ENCODE measurements at regions not wholly inside any gene's neighbourhood (a gene's known extent, or its start where the extent isn't known, plus 50 kb on each side); places are given as distances from the start of the nearest gene placed in this dataset.
"Not testable (repeated sequence)": the region's sequence is repeated elsewhere in the genome, so short reads cannot be mapped to it uniquely, and the experiment has no call there.

DNA sequence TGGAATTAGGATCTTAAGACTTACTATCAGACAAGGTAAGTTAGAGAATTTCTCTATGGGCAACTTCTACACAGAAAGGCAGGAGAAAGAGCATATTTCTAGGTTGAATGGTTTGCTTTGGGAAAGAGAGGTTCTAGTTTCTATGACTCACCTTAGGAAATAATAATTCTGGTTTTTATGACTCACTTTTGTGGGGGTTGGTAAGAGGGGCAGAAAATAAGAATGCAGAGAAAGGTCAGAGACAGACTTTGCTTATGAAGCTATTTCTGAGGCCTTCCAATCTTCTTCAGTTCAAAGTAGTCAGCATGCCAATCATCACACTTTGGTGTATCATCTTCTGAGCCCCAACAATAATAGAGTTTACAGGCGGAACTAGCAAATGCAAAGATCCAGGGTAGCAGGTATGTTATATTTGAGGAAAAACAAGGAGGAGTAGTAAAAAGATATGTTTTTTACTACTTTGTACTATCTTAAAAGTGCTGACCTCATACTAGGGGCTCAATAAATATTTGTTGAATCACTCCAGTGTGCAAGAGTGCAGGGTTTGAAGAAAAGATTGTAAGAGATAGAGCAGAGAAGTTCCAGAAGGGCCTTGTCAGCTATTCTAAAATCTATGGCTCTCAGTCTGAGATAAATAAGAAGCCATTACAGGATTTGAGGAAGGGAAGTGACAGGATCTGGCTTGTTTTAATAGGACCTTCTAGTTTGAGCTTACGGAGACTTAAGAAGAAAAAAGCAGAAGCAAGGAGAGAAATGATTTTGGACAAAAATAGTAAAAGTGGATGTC is 56.7 kb upstream of the LRFN5 start:
- TF ChIP-seq, protein P1, sequence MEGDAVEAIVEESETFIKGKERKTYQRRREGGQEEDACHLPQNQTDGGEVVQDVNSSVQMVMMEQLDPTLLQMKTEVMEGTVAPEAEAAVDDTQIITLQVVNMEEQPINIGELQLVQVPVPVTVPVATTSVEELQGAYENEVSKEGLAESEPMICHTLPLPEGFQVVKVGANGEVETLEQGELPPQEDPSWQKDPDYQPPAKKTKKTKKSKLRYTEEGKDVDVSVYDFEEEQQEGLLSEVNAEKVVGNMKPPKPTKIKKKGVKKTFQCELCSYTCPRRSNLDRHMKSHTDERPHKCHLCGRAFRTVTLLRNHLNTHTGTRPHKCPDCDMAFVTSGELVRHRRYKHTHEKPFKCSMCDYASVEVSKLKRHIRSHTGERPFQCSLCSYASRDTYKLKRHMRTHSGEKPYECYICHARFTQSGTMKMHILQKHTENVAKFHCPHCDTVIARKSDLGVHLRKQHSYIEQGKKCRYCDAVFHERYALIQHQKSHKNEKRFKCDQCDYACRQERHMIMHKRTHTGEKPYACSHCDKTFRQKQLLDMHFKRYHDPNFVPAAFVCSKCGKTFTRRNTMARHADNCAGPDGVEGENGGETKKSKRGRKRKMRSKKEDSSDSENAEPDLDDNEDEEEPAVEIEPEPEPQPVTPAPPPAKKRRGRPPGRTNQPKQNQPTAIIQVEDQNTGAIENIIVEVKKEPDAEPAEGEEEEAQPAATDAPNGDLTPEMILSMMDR (IDR thresholded peaks at IDR 0.05; ENCODE audit: insufficient read depth, missing control alignments): no peak
- no peak for FAIRE-seq
- DNase-seq (ENCODE audit: insufficient read length, low spot score): no peak

DNA sequence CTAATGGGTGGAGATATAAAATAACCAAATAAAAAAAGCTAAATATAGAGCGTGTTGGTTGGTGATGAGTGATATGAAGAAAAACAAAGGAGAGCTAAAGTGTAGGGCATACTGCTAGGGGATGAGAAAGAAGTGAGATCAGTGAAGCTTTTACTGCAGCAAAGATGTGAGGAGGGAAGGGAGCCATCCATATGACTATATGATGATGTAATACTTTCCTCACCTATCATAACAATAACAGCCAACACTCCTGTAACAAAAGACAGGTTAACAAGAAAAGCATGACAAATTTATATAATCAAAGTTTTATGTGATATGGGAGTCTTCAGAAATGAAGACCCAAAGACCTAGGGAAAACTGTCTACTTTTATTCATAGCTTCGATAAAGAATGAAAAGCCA is 57.4 kb upstream of the LRFN5 start:
- DNase-seq (ENCODE audit: insufficient read length, low spot score) (no peak), FAIRE-seq (no peak)
- TF ChIP-seq, protein P1 (IDR thresholded peaks at IDR 0.05; ENCODE audit: insufficient read depth, missing control alignments): no peak

DNA sequence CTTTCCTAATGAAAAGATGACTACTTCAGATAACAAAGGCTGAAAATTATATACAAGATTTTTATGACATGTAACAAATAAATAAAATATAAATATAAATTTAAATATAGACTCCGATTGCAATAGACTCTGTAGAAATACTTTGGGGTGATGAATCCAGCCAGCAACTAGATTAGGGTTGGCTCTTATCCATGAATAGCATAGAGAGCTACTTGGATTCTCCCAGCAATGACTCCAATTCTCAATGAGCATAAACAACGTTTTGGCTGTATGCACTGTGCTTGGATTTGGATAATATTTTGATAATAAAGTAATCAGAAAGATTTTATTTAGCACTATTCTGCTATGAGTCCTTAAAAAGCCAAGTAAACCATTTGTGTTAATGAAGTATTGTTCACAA is 58.0 kb upstream of the LRFN5 start:
- TF ChIP-seq, protein P1 (IDR thresholded peaks at IDR 0.05; ENCODE audit: insufficient read depth, missing control alignments): no peak
- no peak for DNase-seq (ENCODE audit: insufficient read length, low spot score)
- FAIRE-seq: no peak

DNA sequence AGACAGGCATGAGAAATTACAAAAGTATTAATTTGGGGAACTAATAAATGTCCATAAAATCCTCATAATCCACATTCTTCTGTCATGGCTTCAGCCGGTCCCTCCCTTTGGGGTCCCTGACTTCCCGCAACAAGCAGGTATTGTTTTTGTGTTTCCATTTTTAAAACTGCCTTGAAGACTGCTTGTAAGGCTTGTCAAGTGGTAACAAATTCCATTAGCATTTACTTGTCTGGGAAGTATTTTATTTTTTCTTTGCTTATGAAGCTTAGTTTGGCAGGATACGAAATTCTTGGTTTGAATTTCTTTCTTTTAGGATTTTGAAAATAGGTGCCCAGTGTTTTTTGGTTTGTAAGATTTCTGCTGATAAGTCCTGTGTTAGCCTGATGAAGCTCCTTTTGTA is 65.3 kb upstream of the LRFN5 start:
- TF ChIP-seq, protein P1 (IDR thresholded peaks at IDR 0.05; ENCODE audit: insufficient read depth, missing control alignments): no peak
- no peak for DNase-seq (ENCODE audit: insufficient read length, low spot score)
- no peak for FAIRE-seq

DNA sequence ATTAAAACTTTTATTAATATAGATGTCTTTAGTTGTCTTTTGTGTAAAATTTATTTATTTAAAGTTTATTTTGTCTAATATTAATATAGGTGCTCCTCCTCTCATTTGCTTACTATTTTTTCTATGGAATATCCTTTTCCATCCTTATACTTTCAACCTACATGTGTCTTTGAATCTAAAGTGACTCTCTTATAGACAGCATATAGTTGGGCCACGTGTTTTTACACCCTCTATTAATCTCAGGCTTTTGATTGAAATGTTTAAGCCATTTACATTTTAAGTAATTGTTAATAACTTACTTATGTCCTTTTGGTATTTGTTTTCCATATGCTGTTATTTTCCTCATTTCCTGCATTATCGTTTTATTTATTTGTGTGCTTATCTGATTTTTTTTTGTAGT is 74.4 kb upstream of the LRFN5 start:
- DNase-seq (ENCODE audit: insufficient read length, low spot score): no peak
- TF ChIP-seq, protein P1 (IDR thresholded peaks at IDR 0.05; ENCODE audit: insufficient read depth, missing control alignments): no peak
- FAIRE-seq: no peak

DNA sequence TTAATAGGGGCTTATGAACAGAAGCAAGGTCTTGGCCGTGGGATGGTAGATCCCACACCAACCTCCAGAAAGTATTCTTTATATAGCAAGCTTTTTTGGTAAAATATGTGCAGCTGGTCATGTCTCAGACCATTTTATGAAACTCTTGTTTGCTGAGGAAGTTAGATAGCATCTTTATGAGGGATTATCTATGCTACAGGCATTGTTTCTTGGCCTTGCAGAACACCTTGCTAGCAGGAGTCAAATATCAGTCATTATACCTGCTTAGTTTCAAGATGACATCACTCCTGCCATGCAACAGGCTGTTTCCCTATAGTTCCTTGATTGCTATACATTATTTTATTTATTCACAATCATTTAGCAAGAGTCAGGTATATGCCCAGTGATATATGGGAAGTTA is 84.8 kb upstream of the LRFN5 start:
- TF ChIP-seq, protein P1 (IDR thresholded peaks at IDR 0.05; ENCODE audit: insufficient read depth, missing control alignments): no peak
- FAIRE-seq (no peak), DNase-seq (ENCODE audit: insufficient read length, low spot score) (no peak)

DNA sequence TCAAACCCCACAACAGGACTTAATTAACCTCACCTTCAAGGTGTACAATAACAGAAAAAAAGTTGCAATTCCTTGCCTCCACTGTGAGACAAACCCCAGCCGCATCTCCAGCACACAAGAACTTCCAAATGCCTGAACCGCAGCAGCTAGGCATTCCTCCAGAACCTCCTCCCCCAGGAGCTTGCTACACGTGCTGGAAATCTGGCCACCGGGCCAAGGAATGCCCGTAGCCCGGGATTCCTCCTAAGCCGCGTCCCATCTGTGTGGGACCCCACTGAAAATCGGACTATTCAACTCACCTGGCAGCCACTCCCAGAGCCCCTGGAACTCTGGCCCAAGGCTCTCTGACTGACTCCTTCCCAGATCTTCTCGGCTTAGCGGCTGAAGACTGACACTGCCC is 88.6 kb upstream of the LRFN5 start:
- FAIRE-seq; DNase-seq (ENCODE audit: insufficient read length, low spot score): not testable (repeated sequence)
